ENCODE measurements at regions not wholly inside any gene's neighbourhood (a gene's known extent, or its start where the extent isn't known, plus 50 kb on each side); places are given as distances from the start of the nearest gene placed in this dataset.
"Not testable (repeated sequence)": the region's sequence is repeated elsewhere in the genome, so short reads cannot be mapped to it uniquely, and the experiment has no call there.

DNA sequence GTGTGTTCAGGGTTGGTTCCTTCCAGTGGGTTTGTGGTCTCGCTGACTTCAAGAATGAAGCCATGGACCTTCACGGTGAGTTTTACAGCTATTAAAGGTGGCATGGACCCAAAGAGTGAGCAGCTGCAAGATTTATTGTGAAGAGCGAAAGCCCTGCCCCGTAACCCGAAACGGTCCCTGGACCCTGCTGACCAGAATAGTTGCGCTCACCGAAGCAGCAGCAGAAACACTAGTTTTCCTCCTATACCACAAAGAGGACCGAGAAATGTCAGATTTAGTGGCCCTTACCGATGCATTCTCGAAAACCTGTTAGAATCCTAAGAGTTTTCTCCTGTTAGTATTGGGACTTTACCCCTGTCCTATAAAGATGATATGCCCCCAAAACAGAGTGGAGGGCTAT, 176.5 kb upstream of the FAM240B start:
- TF ChIP-seq, protein P1, sequence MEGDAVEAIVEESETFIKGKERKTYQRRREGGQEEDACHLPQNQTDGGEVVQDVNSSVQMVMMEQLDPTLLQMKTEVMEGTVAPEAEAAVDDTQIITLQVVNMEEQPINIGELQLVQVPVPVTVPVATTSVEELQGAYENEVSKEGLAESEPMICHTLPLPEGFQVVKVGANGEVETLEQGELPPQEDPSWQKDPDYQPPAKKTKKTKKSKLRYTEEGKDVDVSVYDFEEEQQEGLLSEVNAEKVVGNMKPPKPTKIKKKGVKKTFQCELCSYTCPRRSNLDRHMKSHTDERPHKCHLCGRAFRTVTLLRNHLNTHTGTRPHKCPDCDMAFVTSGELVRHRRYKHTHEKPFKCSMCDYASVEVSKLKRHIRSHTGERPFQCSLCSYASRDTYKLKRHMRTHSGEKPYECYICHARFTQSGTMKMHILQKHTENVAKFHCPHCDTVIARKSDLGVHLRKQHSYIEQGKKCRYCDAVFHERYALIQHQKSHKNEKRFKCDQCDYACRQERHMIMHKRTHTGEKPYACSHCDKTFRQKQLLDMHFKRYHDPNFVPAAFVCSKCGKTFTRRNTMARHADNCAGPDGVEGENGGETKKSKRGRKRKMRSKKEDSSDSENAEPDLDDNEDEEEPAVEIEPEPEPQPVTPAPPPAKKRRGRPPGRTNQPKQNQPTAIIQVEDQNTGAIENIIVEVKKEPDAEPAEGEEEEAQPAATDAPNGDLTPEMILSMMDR (IDR thresholded peaks at IDR 0.05): not testable (repeated sequence)
- not testable (repeated sequence) for TF ChIP-seq POLR2AphosphoS5 (IDR thresholded peaks at IDR 0.05); EP300 (IDR thresholded peaks at IDR 0.05); POLR2A (IDR thresholded peaks at IDR 0.05; ENCODE audit: low read depth)
